ENCODE measurements at regions not wholly inside any gene's neighbourhood (a gene's known extent, or its start where the extent isn't known, plus 50 kb on each side); places are given as distances from the start of the nearest gene placed in this dataset.
"Not testable (repeated sequence)": the region's sequence is repeated elsewhere in the genome, so short reads cannot be mapped to it uniquely, and the experiment has no call there.

DNA sequence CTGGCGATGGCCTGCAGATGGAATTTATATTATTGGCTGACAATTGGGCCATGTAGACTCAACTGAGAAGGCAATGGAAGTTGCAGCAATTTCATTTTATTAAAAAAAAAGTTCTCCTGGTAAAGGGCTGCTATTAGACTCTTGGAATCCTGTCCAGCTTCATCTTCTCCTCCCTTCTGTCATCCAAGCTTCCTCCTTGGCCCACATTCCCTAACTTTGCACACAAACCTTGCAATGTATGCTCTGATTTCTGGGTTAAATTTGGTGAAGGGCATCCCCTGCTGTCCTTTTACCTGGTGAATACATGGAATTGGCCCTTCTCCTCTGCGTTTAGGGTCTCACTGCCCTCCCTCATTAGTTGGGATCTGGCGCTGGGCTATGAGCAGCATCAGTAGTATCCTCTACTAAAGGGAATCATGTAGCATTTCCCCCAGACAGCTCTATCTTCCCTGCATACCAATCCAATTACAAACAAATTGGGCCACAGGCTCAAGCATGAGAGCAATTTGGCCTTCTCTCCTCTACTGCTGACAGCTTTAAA is 336.9 kb downstream of the BMP4 start:
- Histone ChIP-seq H2AFZ (no peak overlapping the region), H3K9ac (no peak overlapping the region), H3K36me3 (ENCODE audit: control insufficient read depth, insufficient read depth, low read length) (no peaks in the 10 kb centered on the region), H3K27me3 (ENCODE audit: control insufficient read depth, insufficient read depth, low read length) (no peaks in the 10 kb centered on the region), H3K4me3 (ENCODE audit: low read depth, low read length) (no peak overlapping the region), H3K4me1 (no peaks in the 10 kb centered on the region), H3K9me3 (ENCODE audit: control insufficient read depth, low read length) (no peaks in the 10 kb centered on the region), H3K79me2 (no peaks in the 10 kb centered on the region), H3K27ac (no peak overlapping the region), H3K4me2 (ENCODE audit: low read length) (no peak overlapping the region)
- TF ChIP-seq, protein P1, sequence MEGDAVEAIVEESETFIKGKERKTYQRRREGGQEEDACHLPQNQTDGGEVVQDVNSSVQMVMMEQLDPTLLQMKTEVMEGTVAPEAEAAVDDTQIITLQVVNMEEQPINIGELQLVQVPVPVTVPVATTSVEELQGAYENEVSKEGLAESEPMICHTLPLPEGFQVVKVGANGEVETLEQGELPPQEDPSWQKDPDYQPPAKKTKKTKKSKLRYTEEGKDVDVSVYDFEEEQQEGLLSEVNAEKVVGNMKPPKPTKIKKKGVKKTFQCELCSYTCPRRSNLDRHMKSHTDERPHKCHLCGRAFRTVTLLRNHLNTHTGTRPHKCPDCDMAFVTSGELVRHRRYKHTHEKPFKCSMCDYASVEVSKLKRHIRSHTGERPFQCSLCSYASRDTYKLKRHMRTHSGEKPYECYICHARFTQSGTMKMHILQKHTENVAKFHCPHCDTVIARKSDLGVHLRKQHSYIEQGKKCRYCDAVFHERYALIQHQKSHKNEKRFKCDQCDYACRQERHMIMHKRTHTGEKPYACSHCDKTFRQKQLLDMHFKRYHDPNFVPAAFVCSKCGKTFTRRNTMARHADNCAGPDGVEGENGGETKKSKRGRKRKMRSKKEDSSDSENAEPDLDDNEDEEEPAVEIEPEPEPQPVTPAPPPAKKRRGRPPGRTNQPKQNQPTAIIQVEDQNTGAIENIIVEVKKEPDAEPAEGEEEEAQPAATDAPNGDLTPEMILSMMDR (IDR thresholded peaks at IDR 0.05): no peak

DNA sequence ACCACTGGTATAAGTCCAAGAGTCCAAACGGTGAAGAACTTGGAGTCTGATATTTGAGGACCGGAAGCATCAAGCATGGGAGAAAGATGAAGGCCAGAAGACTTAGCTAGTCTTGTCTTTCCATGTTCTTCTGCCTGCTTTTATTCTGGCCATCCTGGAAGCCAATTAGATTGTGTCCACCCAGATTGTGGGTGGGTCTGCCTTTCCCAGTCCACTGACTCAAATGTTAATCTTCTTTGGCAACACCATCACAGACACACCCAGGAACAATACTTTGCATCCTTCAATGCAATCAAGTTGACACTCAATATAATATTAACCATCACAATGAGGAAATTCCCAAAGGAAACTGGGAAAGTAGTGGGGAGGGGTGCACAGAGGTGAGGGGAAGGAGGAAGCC is 340.1 kb downstream of the BMP4 start:
- not testable (repeated sequence) for H3K27ac ChIP-seq; H3K9ac ChIP-seq; H3K79me2 ChIP-seq; H3K36me3 ChIP-seq (ENCODE audit: control insufficient read depth, insufficient read depth, low read length); H3K4me1 ChIP-seq; H3K27me3 ChIP-seq (ENCODE audit: control insufficient read depth, insufficient read depth, low read length); H3K4me3 ChIP-seq (ENCODE audit: low read depth, low read length); H3K4me2 ChIP-seq (ENCODE audit: low read length); H3K9me3 ChIP-seq (ENCODE audit: control insufficient read depth, low read length); H2AFZ ChIP-seq

DNA sequence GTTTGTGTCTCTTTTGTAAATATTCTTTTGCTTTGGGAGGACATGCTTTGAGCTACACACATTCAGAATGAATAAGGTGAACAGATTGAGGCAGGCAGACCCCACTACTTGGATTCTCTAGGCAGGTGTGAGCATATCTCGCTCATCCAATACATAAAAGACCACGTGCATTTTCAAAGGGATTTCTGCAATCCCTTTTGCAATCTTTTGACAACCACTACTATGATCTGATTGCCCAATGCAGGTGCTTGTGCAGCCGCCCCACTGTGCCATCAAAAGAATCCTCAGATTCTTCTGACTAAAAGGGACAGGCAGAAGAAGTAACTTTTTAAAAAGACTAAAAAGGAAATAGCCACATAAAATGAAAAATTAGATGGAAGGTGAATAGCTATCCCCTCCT is 341.4 kb downstream of the BMP4 start:
- H3K9me3 ChIP-seq (ENCODE audit: control insufficient read depth, low read length): no peaks in the 10 kb centered on the region
- TF ChIP-seq, protein P1 (IDR thresholded peaks at IDR 0.05): no peak
- no peaks in the 10 kb centered on the region for H3K4me1 ChIP-seq
- no peak overlapping the region for H3K4me2 ChIP-seq (ENCODE audit: low read length)
- no peak overlapping the region for H3K27ac ChIP-seq
- H3K9ac ChIP-seq: no peak overlapping the region
- H3K79me2 ChIP-seq: no peaks in the 10 kb centered on the region
- H3K27me3 ChIP-seq (ENCODE audit: control insufficient read depth, insufficient read depth, low read length): no peaks in the 10 kb centered on the region
- H2AFZ ChIP-seq: no peak overlapping the region
- H3K36me3 ChIP-seq (ENCODE audit: control insufficient read depth, insufficient read depth, low read length): no peaks in the 10 kb centered on the region
- H3K4me3 ChIP-seq (ENCODE audit: low read depth, low read length): no peak overlapping the region

DNA sequence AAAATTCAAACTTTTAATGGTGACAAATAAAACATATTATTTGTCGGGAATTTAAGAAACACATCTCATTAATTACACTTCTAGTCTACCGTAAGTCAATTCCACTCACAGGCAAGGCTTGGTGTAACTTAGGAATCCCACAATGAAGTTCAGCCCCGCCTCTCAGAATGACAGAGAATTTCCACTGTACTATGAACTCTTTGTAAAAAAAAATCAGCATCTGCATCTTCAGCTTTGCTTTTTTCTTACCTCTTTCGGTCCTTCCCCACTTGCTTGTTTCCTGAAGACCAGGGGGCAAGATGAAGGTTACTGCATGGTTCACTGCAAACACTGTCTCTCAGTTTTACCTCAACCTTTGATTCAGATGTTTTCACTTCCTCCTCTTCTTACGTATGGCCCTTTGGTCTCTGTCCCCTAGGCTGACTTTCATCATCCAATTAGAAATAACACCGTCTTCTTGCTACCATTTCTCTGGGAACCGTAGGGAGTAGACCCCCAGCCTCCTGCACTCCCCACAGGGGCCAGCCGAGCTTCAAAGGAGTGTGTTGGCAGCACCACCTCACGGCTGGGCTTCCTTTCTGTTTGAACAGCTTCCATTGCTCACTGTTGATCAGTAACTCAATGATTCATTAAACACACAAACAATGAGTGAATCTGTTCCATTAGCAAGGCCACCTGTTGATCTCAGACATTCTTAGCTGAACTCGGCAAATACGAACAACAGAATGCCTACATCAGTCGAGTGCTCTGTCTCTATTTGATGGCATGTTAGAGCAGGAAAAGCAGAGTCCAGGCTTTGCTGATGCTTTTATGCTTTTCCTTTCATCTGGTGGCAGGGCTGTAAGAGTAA is 343.0 kb downstream of the BMP4 start:
- no peaks in the 10 kb centered on the region for H3K4me1 ChIP-seq
- no peaks in the 10 kb centered on the region for H3K27me3 ChIP-seq (ENCODE audit: control insufficient read depth, insufficient read depth, low read length)
- H3K9me3 ChIP-seq (ENCODE audit: control insufficient read depth, low read length): no peaks in the 10 kb centered on the region
- no peak overlapping the region for H2AFZ ChIP-seq
- H3K36me3 ChIP-seq (ENCODE audit: control insufficient read depth, insufficient read depth, low read length): no peaks in the 10 kb centered on the region
- H3K79me2 ChIP-seq: no peaks in the 10 kb centered on the region
- no peak overlapping the region for H3K4me3 ChIP-seq (ENCODE audit: low read depth, low read length)
- H3K9ac ChIP-seq: no peak overlapping the region
- H3K4me2 ChIP-seq (ENCODE audit: low read length): no peak overlapping the region
- TF ChIP-seq, protein P1 (IDR thresholded peaks at IDR 0.05): no peak
- H3K27ac ChIP-seq: no peak overlapping the region

DNA sequence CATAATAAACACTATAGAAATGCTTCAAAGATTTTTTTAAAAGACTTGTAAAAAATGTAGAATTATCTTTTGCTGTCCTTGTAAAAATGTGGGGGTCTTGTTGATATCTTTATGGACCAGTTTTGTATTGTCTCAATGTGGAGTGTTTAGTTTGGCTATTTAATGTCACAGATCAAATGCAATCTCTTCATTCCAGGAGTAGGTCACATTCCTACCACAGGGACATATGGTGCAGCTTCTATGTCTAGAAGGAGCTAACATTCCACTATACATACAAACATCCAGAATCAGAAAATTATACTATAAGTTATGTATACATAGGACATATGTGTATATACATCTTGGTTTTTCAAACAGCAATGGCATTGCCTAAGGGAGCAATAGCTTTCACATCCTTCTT is 345.7 kb downstream of the BMP4 start:
- Histone ChIP-seq H3K9ac (no peak overlapping the region), H2AFZ (no peak overlapping the region)

More for the DNA sequence above, 345.7 kb downstream of the BMP4 start:
- Histone ChIP-seq H3K4me2 (ENCODE audit: low read length) (no peak overlapping the region), H3K79me2 (no peaks in the 10 kb centered on the region), H3K4me3 (ENCODE audit: low read depth, low read length) (no peak overlapping the region), H3K4me1 (no peaks in the 10 kb centered on the region), H3K27ac (no peak overlapping the region), H3K27me3 (ENCODE audit: control insufficient read depth, insufficient read depth, low read length) (no peaks in the 10 kb centered on the region), H3K9me3 (ENCODE audit: control insufficient read depth, low read length) (no peaks in the 10 kb centered on the region), H3K36me3 (ENCODE audit: control insufficient read depth, insufficient read depth, low read length) (no peaks in the 10 kb centered on the region)
- TF ChIP-seq, protein P1 (IDR thresholded peaks at IDR 0.05): no peak
